Colonic mucosa (tissue), 4 donors: ENCODE measurements at regions not wholly inside any gene's neighbourhood (a gene's known extent, or its start where the extent isn't known, plus 50 kb on each side); places are given as distances from the start of the nearest gene placed in this dataset.

Source experiments
- DNase-seq: peaks from one replicate; pipeline ENCODE4 v3.0.0-alpha.2; 2020
- H3K27ac ChIP-seq: fragments of 200-600 bp; one replicate; pipeline ENCODE4 v1.8.0; 2021
- H3K27me3 ChIP-seq: fragments of 200-600 bp; one replicate; pipeline ENCODE4 v1.8.0; 2021
- H3K36me3 ChIP-seq: fragments of 200-600 bp; one replicate; pipeline ENCODE4 v1.8.0; 2021
- H3K4me1 ChIP-seq: fragments of 200-600 bp; one replicate; pipeline ENCODE4 v1.8.0; 2021; ENCODE audit warnings: mild to moderate bottlenecking
- H3K4me3 ChIP-seq: fragments of 200-600 bp; one replicate; pipeline ENCODE4 v1.8.0; 2021
- H3K9ac ChIP-seq, 2 donors: one replicate each; pipeline ENCODE4 v1.7.0; 2013; ENCODE audit warnings: control low read depth in 2 of 2, low read depth in 2 of 2, low read length in 2 of 2
- H3K9me3 ChIP-seq: fragments of 200-600 bp; one replicate; pipeline ENCODE4 v1.8.0; 2021
- CTCF ChIP-seq: fragments of 200-600 bp; IDR thresholded peaks from one replicate; pipeline ENCODE4 v1.8.0; 2022; ENCODE audit warnings: antibody characterized with exemption, mild to moderate bottlenecking
- intact Hi-C: fragments of 100-400 bp; cut with DNase I; formaldehyde crosslinking; loops from one replicate; pipeline ENCODE4 v1.14.1; 2022
- donor health status: healthy.
- donor health status: DM: no; HTN: no; CAD: no.
- donor health status: DM: no; HTN: no; CAD: no.

DNA sequence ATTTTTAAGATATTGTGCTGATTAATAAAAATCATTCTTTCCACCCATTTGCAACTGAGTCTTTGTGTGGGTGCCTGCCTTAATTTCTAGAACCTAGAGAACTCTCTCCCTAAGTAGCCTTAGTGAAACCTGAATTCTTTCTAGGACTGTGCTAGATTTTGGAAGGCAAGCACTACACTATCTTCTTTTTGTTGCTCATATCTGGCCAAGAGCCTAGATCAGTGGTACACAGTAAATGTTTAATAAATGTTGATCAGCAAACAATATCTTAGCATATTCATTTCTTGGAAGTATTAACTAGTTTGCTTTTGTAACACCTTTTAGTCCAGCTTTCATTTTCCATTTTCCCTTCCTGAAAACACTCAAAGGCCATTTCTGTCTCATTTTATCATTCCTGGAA, 108.5 kb upstream of the CARMIL1 start:
- H3K9ac ChIP-seq = no peak overlapping the region
- DNase-seq = no peak
- no peak overlapping the region for H3K4me3 ChIP-seq
- H3K4me1 ChIP-seq = peaks cover 11% of the 10 kb centered on the region
- no peaks in the 10 kb centered on the region for H3K9me3 ChIP-seq
- no peaks in the 10 kb centered on the region for H3K27me3 ChIP-seq
- intact Hi-C loops = no loop called here
- TF ChIP-seq CTCF = no peak
- H3K36me3 ChIP-seq = no peaks in the 10 kb centered on the region
- H3K27ac ChIP-seq = no peak overlapping the region

GRCh38 chr6:25171301-25171700, 107.9 kb upstream of the CARMIL1 start:
- TF ChIP-seq CTCF = no peak
- H3K9me3 ChIP-seq = no peaks in the 10 kb centered on the region
- H3K27me3 ChIP-seq = no peaks in the 10 kb centered on the region
- intact Hi-C loops = no loop called here
- no peak overlapping the region for H3K4me3 ChIP-seq
- no peak overlapping the region for H3K9ac ChIP-seq
- H3K36me3 ChIP-seq = no peaks in the 10 kb centered on the region
- no peak for DNase-seq
- H3K4me1 ChIP-seq = peaks cover 11% of the 10 kb centered on the region
- no peak overlapping the region for H3K27ac ChIP-seq

DNA sequence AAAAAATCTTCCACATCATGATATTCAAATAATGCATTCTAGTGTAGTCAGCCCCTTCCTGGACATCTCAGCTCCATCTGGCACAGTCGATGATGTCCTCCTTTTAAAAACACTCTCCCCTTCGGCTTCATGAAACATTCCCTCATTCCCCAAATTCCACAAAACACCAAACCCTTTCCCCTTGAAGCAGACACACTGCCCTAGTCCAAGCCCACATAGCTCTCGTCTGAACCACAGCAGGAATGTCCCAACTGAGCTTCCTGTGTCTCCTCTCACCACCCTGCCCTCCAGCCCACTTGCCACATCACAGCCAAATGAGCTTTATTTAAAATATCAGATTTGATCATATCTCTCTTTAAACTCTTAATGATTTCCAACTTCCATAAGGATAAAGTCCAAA, 106.4 kb upstream of the CARMIL1 start:
- Histone ChIP-seq H3K4me1 (peaks cover 11% of the 10 kb centered on the region), H3K36me3 (no peaks in the 10 kb centered on the region), H3K27me3 (no peaks in the 10 kb centered on the region), H3K27ac (peak overlapping the region; percentile 55), H3K4me3 (no peak overlapping the region), H3K9ac (no peak overlapping the region), H3K9me3 (no peaks in the 10 kb centered on the region)
- intact Hi-C loops = no loop called here
- TF ChIP-seq CTCF = no peak
- DNase-seq = no peak

- TF ChIP-seq CTCF = no peak
- no peaks in the 10 kb centered on the region for H3K9me3 ChIP-seq
- no peaks in the 10 kb centered on the region for H3K36me3 ChIP-seq
- H3K27me3 ChIP-seq = no peaks in the 10 kb centered on the region
- intact Hi-C loops = no loop called here
- H3K9ac ChIP-seq = no peak overlapping the region
- peak overlapping the region; percentile 55 for H3K27ac ChIP-seq
- DNase-seq = no peak
- peaks cover 11% of the 10 kb centered on the region for H3K4me1 ChIP-seq
- no peak overlapping the region for H3K4me3 ChIP-seq
Measured at GRCh38 chr6:25173246-25173645, 105.9 kb upstream of the CARMIL1 start.

DNA sequence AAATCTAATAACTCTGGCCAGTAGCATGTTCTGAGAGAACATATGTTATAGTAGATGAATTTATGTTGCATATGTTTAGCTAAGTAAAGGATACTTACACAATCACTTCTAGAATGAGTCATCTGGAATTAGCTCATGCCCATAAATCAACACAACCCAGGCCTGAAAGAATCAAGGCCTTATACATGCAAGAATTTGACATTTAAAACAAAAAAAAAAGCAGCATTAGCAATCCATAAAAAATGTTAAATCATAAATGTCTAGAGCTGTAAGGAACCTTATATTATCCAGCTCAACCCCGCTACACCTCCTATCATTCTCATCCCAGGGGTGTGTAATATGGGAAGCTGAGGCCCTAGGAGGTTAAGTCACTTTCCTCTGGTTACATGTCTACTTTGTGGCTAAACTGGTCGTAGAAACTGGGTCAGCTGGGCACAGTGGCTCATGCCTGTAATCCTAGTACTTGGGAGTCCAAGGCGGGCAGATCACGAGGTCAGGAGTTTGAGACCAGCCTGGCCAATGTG, 105.2 kb upstream of the CARMIL1 start:
- TF ChIP-seq CTCF = no peak
- no peak for DNase-seq
- H3K9me3 ChIP-seq = no peaks in the 10 kb centered on the region
- no peaks in the 10 kb centered on the region for H3K36me3 ChIP-seq
- no peak overlapping the region for H3K9ac ChIP-seq
- H3K27me3 ChIP-seq = no peaks in the 10 kb centered on the region
- peaks cover 11% of the 10 kb centered on the region for H3K4me1 ChIP-seq
- peak overlapping the region; percentile 66 for H3K27ac ChIP-seq
- intact Hi-C loops = no loop called here
- H3K4me3 ChIP-seq = no peak overlapping the region
